ENCODE measurements at regions not wholly inside any gene's neighbourhood (a gene's known extent, or its start where the extent isn't known, plus 50 kb on each side); places are given as distances from the start of the nearest gene placed in this dataset.

- TF ChIP-seq, protein P1, sequence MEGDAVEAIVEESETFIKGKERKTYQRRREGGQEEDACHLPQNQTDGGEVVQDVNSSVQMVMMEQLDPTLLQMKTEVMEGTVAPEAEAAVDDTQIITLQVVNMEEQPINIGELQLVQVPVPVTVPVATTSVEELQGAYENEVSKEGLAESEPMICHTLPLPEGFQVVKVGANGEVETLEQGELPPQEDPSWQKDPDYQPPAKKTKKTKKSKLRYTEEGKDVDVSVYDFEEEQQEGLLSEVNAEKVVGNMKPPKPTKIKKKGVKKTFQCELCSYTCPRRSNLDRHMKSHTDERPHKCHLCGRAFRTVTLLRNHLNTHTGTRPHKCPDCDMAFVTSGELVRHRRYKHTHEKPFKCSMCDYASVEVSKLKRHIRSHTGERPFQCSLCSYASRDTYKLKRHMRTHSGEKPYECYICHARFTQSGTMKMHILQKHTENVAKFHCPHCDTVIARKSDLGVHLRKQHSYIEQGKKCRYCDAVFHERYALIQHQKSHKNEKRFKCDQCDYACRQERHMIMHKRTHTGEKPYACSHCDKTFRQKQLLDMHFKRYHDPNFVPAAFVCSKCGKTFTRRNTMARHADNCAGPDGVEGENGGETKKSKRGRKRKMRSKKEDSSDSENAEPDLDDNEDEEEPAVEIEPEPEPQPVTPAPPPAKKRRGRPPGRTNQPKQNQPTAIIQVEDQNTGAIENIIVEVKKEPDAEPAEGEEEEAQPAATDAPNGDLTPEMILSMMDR (IDR thresholded peaks at IDR 0.05), result no peak
Measured at GRCh38 chr5:165400086-165400485, 1894.7 kb downstream of the MAT2B start.

GRCh38 chr5:165404917-165405316 is 1899.5 kb downstream of the MAT2B start:
- TF ChIP-seq, protein P1 (IDR thresholded peaks at IDR 0.05), result no peak

DNA sequence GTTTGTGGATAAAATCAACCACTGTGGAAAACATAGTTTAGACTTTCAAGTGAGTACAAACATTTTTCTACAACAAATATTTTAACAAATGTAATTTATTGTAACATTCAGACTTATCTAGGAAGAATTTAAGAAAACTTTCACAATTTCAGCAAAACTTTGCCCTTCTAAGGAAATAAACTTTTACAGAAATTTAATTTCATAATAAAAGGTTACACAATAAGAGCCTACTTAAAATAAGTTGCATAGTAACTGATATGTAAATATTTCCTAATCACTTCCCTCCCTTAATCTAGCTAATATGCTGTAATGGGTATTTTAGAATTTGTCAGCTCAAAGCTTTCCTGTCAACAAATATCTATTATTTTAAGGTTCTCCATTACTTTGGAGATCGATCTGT is 1899.9 kb downstream of the MAT2B start:
- TF ChIP-seq, protein P1 (IDR thresholded peaks at IDR 0.05), result no peak

GRCh38 chr5:165407352-165407751 is 1901.9 kb downstream of the MAT2B start:
- TF ChIP-seq, protein P1 (IDR thresholded peaks at IDR 0.05), result no peak

DNA sequence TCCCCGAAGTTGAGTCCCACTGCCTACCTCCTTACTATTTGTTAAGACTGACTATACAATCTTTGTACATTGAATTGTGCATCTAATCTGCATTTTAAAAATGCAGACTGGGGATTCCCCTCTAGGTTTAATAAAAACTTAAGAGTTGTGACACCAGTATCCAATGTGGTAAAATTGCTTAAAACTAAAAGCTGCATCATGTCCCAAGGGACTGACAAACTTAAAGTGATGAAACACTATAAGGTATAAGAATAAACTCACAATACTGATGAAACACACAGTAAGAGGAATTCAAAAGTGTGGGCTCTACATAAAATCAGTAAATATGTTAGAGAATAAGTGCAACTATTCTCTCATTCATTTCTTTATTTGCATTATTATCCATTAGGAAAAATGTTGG is 1905.1 kb downstream of the MAT2B start:
- TF ChIP-seq, protein P1 (IDR thresholded peaks at IDR 0.05), result no peak

GRCh38 chr5:165420493-165420892 is 1915.1 kb downstream of the MAT2B start:
- TF ChIP-seq, protein P1 (IDR thresholded peaks at IDR 0.05), result no peak

DNA sequence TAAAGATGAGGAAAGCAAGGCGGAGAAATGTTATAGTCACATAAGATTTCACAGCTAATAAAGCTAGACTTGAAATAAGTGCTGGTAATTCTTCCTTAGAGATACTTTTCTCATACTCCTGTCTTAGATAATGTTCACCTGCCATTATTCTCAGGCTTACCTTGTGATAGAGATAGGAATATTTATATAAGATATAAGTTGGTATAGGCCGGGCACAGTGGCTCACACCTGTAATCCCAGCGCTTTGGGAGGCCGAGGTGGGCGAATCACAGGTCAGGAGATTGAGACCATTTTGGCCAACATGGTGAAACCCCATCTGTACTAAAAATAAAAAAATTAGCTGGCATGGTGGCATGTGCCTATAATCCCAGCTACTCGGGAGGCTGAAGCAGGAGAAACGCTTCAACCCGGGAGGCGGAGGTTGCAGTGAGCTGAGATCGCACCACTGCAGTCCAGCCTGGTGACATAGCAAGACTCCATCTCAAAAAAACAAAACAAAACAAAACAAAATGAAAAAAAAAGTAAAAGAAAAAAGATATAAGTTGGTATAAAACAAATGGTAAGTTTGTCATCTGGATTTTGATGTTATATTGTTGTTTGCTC is 1918.4 kb downstream of the MAT2B start:
- TF ChIP-seq, protein P1 (IDR thresholded peaks at IDR 0.05), result no peak

DNA sequence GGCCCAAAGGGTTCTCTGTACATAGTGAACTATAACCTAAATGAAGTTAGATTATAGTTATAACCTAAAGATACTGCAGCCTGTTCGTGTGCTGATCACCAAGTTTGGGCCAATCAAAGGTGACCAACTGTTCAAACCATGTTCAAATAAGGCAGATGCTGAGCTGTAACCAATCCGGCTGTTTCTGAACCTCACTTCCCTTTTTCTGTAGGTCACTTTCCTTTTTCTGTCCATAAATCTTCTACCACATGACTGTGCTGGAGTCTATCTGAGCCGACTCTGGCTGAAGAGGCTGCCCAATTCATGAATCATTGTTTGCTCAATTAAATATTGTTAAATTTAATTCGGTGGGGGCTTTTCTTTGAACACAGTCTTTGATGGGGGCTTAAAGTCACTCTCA is 1920.2 kb downstream of the MAT2B start:
- TF ChIP-seq, protein P1 (IDR thresholded peaks at IDR 0.05), result no peak

All from LNCAP (cell line).